MCF 10A (cell line): ENCODE measurements at regions not wholly inside any gene's neighbourhood (a gene's known extent, or its start where the extent isn't known, plus 50 kb on each side); places are given as distances from the start of the nearest gene placed in this dataset.

Experiments
- BruUV-seq: library from RNA; stranded (reverse); fragments of 400-500 nt; replicated peaks from 2 replicates; lab custom pipeline; 2021; lab: Mats Ljungman, UMichigan
- CTCF ChIA-PET: fragments of 300-600 bp; sonication (Branson Sonifier 250); formaldehyde crosslinking; extraction: SDS; loops from one replicate; lab custom pipeline; 2021; ENCODE audit warnings: antibody characterized with exemption, inconsistent platforms; lab: Yijun Ruan, JAX
- POLR2A ChIA-PET: fragments of 300-600, 350-650 bp; sonication (Branson Sonifier 250); formaldehyde crosslinking; extraction: SDS; loops from one replicate; lab custom pipeline; 2020; ENCODE audit warnings: antibody characterized with exemption, inconsistent platforms; lab: Yijun Ruan, JAX
- DNase-seq: peaks from one replicate; pipeline ENCODE4 v3.0.0-alpha.2; 2018; ENCODE audit not compliant: unreplicated experiment
- H3K27ac Mint-ChIP-seq: one replicate; pipeline ENCODE4 v1.8.0; 2022; ENCODE audit warnings: mild to moderate bottlenecking, low read depth, mixed read lengths; ENCODE audit not compliant: unreplicated experiment
- H3K27me3 Mint-ChIP-seq: one replicate; pipeline ENCODE4 v1.8.0; 2022; ENCODE audit warnings: mixed read lengths; ENCODE audit not compliant: insufficient read depth, unreplicated experiment
- H3K36me3 Mint-ChIP-seq: one replicate; pipeline ENCODE4 v1.8.0; 2022; ENCODE audit warnings: mild to moderate bottlenecking, moderate library complexity, mixed read lengths; ENCODE audit not compliant: insufficient read depth, unreplicated experiment
- H3K4me1 Mint-ChIP-seq: one replicate; pipeline ENCODE4 v1.8.0; 2022; ENCODE audit warnings: mixed read lengths; ENCODE audit not compliant: insufficient read depth, unreplicated experiment
- H3K4me3 Mint-ChIP-seq: one replicate; pipeline ENCODE4 v1.8.0; 2022; ENCODE audit warnings: mild to moderate bottlenecking, moderate library complexity, mixed read lengths; ENCODE audit not compliant: unreplicated experiment
- H3K9me3 Mint-ChIP-seq: one replicate; pipeline ENCODE4 v1.8.0; 2022; ENCODE audit warnings: mixed read lengths; ENCODE audit not compliant: unreplicated experiment
- CTCF ChIP-seq: fragments of 200-600 bp; IDR thresholded peaks from one replicate; pipeline ENCODE4 v1.8.0; 2022; ENCODE audit warnings: antibody characterized with exemption, mild to moderate bottlenecking; ENCODE audit not compliant: unreplicated experiment
- intact Hi-C: fragments of 100-400 bp; cut with micrococcal nuclease; formaldehyde crosslinking; loops from 2 replicates; pipeline ENCODE4 v1.14.1; 2022

GRCh38 chr22:47693606-47694005, 931.2 kb downstream of the TBC1D22A start:
- TF ChIP-seq CTCF, result no peak
- ChIA-PET POLR2A (no interaction called here), CTCF (interaction anchor here (0.7 kb wide), 1 partner anchor 56 kb away, joined by 3 read pairs; no protein-coding TSS in a partner anchor)
- H3K9me3 Mint-ChIP-seq, result no peaks in the 10 kb centered on the region
- no peak overlapping the region for H3K27ac Mint-ChIP-seq
- no peak for DNase-seq
- no peak overlapping the region for H3K4me3 Mint-ChIP-seq
- peaks cover 7% of the 10 kb centered on the region for H3K4me1 Mint-ChIP-seq
- peaks cover 2% of the 10 kb centered on the region for H3K27me3 Mint-ChIP-seq
- intact Hi-C loops, result no loop called here
- H3K36me3 Mint-ChIP-seq, result no peaks in the 10 kb centered on the region
- no TSS peak for BruUV-seq

GRCh38 chr22:47692811-47693210, 930.4 kb downstream of the TBC1D22A start:
- no peak for TF ChIP-seq CTCF
- intact Hi-C loops, result no loop called here
- H3K4me1 Mint-ChIP-seq, result peaks cover 7% of the 10 kb centered on the region
- ChIA-PET POLR2A (no interaction called here), CTCF (no interaction called here)
- H3K27ac Mint-ChIP-seq, result no peak overlapping the region
- no TSS peak for BruUV-seq
- H3K4me3 Mint-ChIP-seq, result no peak overlapping the region
- H3K27me3 Mint-ChIP-seq, result no peaks in the 10 kb centered on the region
- no peaks in the 10 kb centered on the region for H3K36me3 Mint-ChIP-seq
- H3K9me3 Mint-ChIP-seq, result no peaks in the 10 kb centered on the region
- DNase-seq, result no peak

GRCh38 chr22:47691152-47691895, 928.9 kb downstream of the TBC1D22A start:
- H3K4me3 Mint-ChIP-seq, result no peak overlapping the region
- DNase-seq, result no peak
- H3K9me3 Mint-ChIP-seq, result no peaks in the 10 kb centered on the region
- no peaks in the 10 kb centered on the region for H3K27me3 Mint-ChIP-seq
- no peak for TF ChIP-seq CTCF
- POLR2A ChIA-PET, result no interaction called here
- peaks cover 7% of the 10 kb centered on the region for H3K4me1 Mint-ChIP-seq
- H3K27ac Mint-ChIP-seq, result no peak overlapping the region
- no TSS peak for BruUV-seq
- H3K36me3 Mint-ChIP-seq, result no peaks in the 10 kb centered on the region
- CTCF ChIA-PET, result interaction anchor here (0.6 kb wide), 1 partner anchor 29 kb away, joined by 3 read pairs; no protein-coding TSS in a partner anchor
- intact Hi-C loops, result no loop called here

DNA sequence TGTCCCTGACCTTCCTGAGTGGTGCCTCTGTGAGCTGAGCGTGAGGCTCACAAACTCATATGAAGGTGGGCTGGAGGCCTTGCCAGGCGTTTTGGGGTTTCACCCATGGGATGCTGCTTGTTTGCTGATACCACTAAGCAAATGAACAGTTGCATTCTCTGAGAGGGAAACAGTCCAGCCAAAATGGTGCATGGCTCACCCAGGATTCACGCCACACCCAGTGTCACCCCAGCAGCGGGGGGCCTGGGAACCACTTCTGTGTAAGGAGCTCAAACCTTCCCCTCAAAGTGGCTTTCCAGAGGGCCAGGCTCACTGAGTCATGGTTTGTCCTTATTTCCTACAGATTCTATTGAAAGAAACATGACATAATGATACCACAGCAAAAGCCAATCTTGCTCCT, 928.1 kb downstream of the TBC1D22A start:
- no peak for DNase-seq
- CTCF ChIA-PET, result no interaction called here
- POLR2A ChIA-PET, result no interaction called here
- H3K27me3 Mint-ChIP-seq, result no peaks in the 10 kb centered on the region
- peaks cover 3% of the 10 kb centered on the region for H3K36me3 Mint-ChIP-seq
- H3K4me3 Mint-ChIP-seq, result no peak overlapping the region
- no peak for TF ChIP-seq CTCF
- H3K9me3 Mint-ChIP-seq, result no peaks in the 10 kb centered on the region
- peaks cover 7% of the 10 kb centered on the region for H3K4me1 Mint-ChIP-seq
- no peak overlapping the region for H3K27ac Mint-ChIP-seq
- intact Hi-C loops, result no loop called here
- BruUV-seq, result no TSS peak
